DMS53 treated with DMSO at 0.1 percent for 48 hours (cell line): ENCODE measurements at regions not wholly inside any gene's neighbourhood (a gene's known extent, or its start where the extent isn't known, plus 50 kb on each side); places are given as distances from the start of the nearest gene placed in this dataset.

Experiments used
- DNase-seq: peaks from one replicate; lab custom pipeline; 2025; ENCODE audit not compliant: unreplicated experiment; lab: John Stamatoyannopoulos, UW

GRCh38 chr10:123585477-123586445, 80.4 kb upstream of the GPR26 start:
- DNase-seq, result no peak

DNA sequence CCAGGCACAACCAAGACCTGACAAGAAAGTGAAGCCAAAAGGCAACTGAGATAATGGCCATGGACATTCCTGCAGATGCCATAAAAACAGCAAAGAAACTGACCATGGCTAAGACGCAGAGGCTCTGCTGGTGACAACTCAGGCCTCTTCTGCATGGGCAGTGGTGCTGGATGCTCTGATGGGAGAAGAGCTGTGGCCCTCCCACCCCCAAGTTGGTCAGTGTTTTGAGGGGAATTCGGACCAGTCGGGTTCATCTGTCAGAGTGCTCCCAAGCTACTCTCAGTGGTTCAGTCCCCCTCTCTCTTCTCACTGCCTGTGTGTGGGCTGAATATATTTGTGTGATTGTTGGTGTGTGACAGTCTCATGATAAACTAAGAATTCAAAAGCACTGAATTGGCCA, 79.0 kb upstream of the GPR26 start:
- DNase-seq, result no peak

DNA sequence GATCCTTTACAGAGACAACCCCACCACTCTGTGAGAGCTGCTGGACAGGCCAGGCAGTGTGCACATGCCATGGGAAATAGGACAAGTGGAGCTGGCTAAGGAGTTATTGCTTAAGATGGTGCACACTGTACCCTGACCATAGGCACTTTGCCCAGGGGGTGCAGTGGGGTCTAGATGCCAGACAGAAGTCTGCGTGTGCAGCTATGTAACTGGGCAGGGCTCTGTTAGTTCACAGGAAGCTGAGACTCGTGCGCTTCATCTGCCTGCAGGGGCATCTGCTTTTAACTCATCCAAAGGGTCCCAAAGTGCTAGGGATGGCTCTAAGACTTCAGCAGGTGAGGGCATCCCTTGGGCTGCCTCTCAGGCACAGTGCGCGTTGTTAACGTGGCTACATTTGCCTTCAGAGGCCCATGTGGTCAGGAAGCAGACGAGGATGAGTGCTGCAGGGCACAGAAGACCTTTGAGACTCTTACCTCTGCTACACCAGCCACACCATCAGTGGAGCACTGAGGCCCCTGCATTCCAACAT, 77.7 kb upstream of the GPR26 start:
- DNase-seq, result no peak

DNA sequence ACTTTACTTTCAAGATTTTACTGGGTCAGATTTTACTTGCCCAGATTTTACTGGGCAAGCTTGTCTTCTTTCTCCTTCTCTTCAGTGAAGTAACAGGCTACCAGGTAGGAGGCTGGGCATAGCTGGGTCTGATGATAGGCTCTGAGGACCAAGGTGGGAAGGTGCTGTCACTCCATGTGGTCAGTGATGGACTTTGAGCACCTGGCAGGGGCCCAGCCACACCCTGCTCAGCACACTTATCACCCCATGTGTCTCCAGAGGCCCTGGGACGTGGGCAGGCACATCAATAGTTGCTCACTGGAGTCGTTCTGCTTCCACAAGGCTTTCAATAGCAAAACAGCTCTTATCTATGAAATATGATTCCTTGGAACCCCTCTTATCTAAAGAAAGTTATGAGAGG, 70.5 kb upstream of the GPR26 start:
- DNase-seq, result no peak

GRCh38 chr10:123597676-123598075, 68.5 kb upstream of the GPR26 start:
- DNase-seq, result no peak

DNA sequence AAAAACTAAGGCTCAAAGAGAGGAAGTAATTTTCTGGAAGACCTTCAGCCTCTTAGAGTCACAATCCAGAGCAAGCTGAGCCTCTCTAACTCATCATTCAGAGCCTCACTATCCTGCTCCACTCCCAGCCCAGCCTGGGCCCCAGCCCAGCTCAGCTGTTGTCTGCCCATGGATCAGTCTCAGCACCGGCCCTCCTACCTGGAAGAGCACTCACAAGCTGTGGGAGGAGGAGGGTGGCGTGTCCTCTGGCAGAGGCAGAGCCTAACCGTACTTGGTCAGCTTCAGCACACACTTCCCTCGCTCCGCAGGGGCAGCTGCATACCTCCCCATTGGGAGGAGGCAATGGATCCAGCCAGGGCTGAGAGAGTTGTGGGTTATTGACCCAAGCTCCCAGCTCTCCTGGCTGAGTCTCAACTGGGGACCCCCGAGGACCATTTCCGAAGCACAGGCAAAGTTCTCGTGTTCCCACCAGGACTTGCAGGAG, 66.7 kb upstream of the GPR26 start:
- no peak for DNase-seq

DNA sequence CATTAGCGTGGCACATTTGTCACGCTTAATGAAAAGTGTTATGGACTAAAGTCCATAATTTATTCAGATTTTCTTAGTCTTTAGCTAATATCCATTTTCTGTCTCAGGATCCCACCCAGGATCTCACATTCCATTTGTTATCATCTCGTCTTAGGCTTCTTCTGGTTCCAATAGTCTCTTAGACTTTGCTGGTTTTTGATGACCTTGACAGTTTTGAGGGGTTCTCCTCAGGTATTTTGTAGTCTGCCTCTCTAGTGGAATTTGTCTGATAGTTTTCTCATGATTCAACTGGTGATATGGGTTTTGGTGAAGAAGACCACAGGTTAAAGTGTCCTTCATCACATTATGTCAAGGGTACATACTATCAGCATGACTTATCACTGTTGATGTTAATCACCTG, 66.0 kb upstream of the GPR26 start:
- no peak for DNase-seq

DNA sequence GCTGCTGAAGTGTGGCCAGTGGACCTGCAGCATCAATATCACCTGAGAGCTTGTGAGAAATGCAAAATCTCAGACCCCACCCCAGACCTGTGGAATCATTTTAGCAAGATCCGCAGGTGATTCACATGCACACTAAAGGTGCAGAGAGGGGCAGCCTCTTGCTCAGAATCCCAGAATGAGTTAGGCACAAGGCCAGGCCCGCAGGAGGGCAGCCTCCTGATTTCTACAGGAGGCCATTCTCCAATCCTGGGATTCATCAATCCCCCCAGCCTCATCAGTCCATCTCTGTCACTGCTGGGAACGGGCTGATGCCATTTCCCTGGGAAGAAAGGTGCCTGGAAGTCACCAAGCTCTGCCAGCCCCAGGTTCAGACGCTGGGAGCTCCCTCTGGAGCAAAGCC, 63.0 kb upstream of the GPR26 start:
- no peak for DNase-seq

DNA sequence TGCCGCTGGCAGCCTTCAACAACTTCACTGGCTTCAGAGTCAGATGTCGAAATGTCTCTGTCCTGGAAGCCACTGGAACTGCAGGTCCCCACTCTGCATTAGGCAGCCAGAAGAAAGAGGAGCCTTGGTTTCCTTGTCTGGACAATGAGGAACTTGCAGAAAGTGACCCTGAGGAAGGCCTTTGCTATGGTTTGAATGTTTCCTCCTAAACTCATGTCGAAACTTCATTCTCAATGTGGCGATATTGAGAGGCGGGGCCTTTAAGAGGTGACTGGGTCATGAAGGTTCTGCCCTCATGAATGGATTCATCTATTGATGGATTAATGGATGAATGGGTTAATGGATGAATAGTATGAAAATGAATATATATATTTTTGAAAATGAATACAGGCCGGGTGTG, 61.6 kb upstream of the GPR26 start:
- no peak for DNase-seq

GRCh38 chr10:123606006-123606405, 60.1 kb upstream of the GPR26 start:
- DNase-seq, result no peak

DNA sequence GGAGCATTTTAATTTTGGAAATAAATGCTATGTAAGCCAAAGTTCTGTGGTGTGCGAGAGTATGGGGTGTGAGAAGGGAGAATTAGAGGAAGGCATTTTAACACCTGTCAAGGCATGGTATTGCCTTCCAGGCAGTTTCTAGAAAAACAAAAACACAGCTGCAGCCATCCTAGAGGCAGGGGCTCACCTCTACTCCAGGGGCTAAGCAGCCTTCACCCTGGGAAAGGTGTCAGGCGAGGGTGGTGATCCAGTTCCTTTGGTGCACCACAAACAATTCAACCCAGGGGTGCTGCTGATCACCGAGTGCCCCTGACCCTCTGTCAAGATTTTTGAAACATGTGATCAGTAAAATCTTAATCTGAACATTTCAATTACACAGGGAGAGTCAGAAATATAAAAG, 59.2 kb upstream of the GPR26 start:
- no peak for DNase-seq

DNA sequence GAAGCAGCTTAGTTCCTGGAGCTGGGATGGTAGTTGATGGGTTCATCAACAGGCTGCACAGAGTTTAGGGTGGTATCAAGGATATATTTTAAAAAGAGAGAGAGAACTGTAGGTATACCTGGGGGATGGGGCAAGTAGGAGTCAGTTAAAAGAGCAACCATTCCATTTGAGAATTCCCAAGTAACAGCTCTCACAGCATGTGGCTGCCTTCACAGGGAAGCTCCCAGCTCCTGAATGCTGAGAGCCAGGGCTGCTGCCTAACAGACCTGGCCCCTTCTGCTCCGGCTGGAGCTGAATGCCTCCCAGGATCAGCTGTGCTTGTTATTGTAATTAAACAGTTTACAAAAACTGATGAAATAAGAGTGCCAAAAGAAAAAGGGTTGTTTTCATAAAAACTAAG, 58.8 kb upstream of the GPR26 start:
- no peak for DNase-seq

- DNase-seq, result no peak
These were observed 58.1 kb upstream of the GPR26 start for GRCh38 chr10:123608047-123608446.

GRCh38 chr10:123611243-123611642, 54.9 kb upstream of the GPR26 start:
- DNase-seq, result no peak

- DNase-seq, result no peak
These were observed 54.3 kb upstream of the GPR26 start for GRCh38 chr10:123611876-123612275.

GRCh38 chr10:123613346-123613850, 52.8 kb upstream of the GPR26 start:
- DNase-seq, result no peak

- no peak for DNase-seq
These were observed 51.3 kb upstream of the GPR26 start for GRCh38 chr10:123614888-123615287.
